Astrocyte (in vitro differentiated cells and primary cell): ENCODE measurements at regions not wholly inside any gene's neighbourhood (a gene's known extent, or its start where the extent isn't known, plus 50 kb on each side); places are given as distances from the start of the nearest gene placed in this dataset.

Source experiments
- CTCF ChIP-seq: IDR thresholded peaks from 2 replicates; pipeline ENCODE4 v1.5.1; 2011; ENCODE audit warnings: low read depth, mild to moderate bottlenecking, inconsistent platforms, low read length, moderate library complexity; ENCODE audit not compliant: insufficient read depth
- EZH2 ChIP-seq: IDR thresholded peaks from 2 replicates; pipeline ENCODE4 v1.6.1; 2012; ENCODE audit warnings: mild to moderate bottlenecking, low read length, inconsistent platforms; ENCODE audit not compliant: insufficient read depth

GRCh38 chr20:54981175-54981574, 505.8 kb downstream of the DOK5 start:
- TF ChIP-seq CTCF, result no peak
- no peak for TF ChIP-seq EZH2
